ENCODE measurements at regions not wholly inside any gene's neighbourhood (a gene's known extent, or its start where the extent isn't known, plus 50 kb on each side); places are given as distances from the start of the nearest gene placed in this dataset.

DNA sequence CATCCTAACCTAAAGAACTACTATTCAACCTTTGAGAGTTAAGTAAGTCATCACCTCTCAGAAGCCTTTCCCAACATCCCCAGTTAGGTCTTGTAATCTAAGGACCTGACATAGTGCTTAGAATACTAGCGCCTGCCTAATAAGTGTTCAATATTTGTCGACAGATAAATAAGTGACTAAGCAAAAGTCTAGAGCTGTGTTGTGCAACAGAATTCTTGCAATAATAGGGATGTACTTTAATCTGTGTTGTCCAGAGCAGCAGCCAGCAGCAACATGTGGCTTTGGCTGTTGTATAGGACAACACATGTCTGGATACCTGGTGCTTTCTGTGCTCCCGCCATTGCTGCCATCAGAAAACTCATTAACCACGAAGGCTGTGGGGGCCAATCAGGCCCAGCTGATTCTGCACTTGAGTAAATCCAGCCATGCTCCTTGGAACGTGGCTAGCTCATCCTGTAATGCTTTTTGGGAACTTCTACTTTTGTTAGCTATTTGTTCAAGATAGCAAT, 66.8 kb upstream of the NTM start:
- TF ChIP-seq POLR2A (IDR thresholded peaks at IDR 0.05) (no peak), POLR2AphosphoS5 (IDR thresholded peaks at IDR 0.05; ENCODE audit: insufficient read depth in 1 of 2, low read depth in 1 of 2) (no peak)
- TF ChIP-seq, protein P1, sequence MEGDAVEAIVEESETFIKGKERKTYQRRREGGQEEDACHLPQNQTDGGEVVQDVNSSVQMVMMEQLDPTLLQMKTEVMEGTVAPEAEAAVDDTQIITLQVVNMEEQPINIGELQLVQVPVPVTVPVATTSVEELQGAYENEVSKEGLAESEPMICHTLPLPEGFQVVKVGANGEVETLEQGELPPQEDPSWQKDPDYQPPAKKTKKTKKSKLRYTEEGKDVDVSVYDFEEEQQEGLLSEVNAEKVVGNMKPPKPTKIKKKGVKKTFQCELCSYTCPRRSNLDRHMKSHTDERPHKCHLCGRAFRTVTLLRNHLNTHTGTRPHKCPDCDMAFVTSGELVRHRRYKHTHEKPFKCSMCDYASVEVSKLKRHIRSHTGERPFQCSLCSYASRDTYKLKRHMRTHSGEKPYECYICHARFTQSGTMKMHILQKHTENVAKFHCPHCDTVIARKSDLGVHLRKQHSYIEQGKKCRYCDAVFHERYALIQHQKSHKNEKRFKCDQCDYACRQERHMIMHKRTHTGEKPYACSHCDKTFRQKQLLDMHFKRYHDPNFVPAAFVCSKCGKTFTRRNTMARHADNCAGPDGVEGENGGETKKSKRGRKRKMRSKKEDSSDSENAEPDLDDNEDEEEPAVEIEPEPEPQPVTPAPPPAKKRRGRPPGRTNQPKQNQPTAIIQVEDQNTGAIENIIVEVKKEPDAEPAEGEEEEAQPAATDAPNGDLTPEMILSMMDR (IDR thresholded peaks at IDR 0.05): no peak
